CD14-positive monocyte (primary cell): ENCODE measurements at regions not wholly inside any gene's neighbourhood (a gene's known extent, or its start where the extent isn't known, plus 50 kb on each side); places are given as distances from the start of the nearest gene placed in this dataset.
A peak's percentile ranks its signal among the peaks of the same experiment; 100 is the strongest.

Experiments
- DNase-seq, 3 donors: peaks; one replicate each; pipeline ENCODE4 v3.0.0-alpha.2; 2011 to 2022
- H2AFZ ChIP-seq: 2 replicates; pipeline ENCODE4 v1.6.0; 2012; ENCODE audit warnings: mild to moderate bottlenecking, low read depth, low read length, inconsistent platforms; ENCODE audit not compliant: insufficient read depth, poor library complexity, severe bottlenecking
- H3K27ac ChIP-seq, 2 donors: 1 replicate in 1 of 2; 2 replicates in 1 of 2; pipeline ENCODE4 v1.5.1; 2012 to 2013; ENCODE audit warnings: low read length in 2 of 2, control low read depth in 1 of 2, inconsistent platforms in 1 of 2, low read depth in 1 of 2, mild to moderate bottlenecking in 1 of 2
- H3K27me3 ChIP-seq, 2 donors: one replicate each; pipeline versions ENCODE4 v1.6.0 to v1.6.1; 2011 to 2013; ENCODE audit warnings: low read length in 2 of 2; ENCODE audit not compliant: control insufficient read depth in 2 of 2, insufficient read depth in 2 of 2
- H3K36me3 ChIP-seq, 2 donors: replicated peaks in 1 of 2; 1 replicate in 1 of 2; 2 replicates in 1 of 2; pipeline versions ENCODE4 v1.5.1 to v1.6.1; 2012 to 2013; ENCODE audit warnings: low read length in 2 of 2, control low read depth in 1 of 2, inconsistent platforms in 1 of 2, mild to moderate bottlenecking in 1 of 2; ENCODE audit not compliant: insufficient read depth in 2 of 2, control insufficient read depth in 1 of 2
- H3K4me1 ChIP-seq, 2 donors: 1 replicate in 1 of 2; 2 replicates in 1 of 2; pipeline versions ENCODE4 v1.5.1 to v1.6.1; 2012 to 2013; ENCODE audit warnings: low read length in 2 of 2, control low read depth in 1 of 2, inconsistent platforms in 1 of 2, mild to moderate bottlenecking in 1 of 2, moderate library complexity in 1 of 2; ENCODE audit not compliant: insufficient read depth in 2 of 2, control insufficient read depth in 1 of 2
- H3K4me2 ChIP-seq: replicated peaks from 2 replicates; pipeline ENCODE3; 2012; ENCODE audit warnings: low read length, moderate library complexity, mild to moderate bottlenecking; ENCODE audit not compliant: poor library complexity, severe bottlenecking; ENCODE audit errors: extremely low read depth
- H3K4me3 ChIP-seq, 3 experiments: fragments of 200-600 bp in 1 of 3; sonication (generic) in 1 of 3; replicated peaks in 1 of 3; 1 replicate in 2 of 3; 2 replicates in 1 of 3; pipeline ENCODE4 v1.5.1; 2011 to 2013; ENCODE audit warnings: low read length in 3 of 3, mild to moderate bottlenecking in 3 of 3, control low read depth in 2 of 3, low read depth in 2 of 3, inconsistent platforms in 1 of 3, moderate library complexity in 1 of 3
- H3K79me2 ChIP-seq: 2 replicates; pipeline ENCODE4 v1.6.0; 2012; ENCODE audit warnings: mild to moderate bottlenecking, control low read depth, inconsistent platforms, low read length, moderate library complexity; ENCODE audit not compliant: insufficient read depth
- H3K9ac ChIP-seq: 2 replicates; pipeline ENCODE4 v1.6.0; 2017; ENCODE audit warnings: low read length, mild to moderate bottlenecking; ENCODE audit not compliant: insufficient read depth, poor library complexity, severe bottlenecking
- H3K9me3 ChIP-seq, 2 donors: replicated peaks in 1 of 2; 1 replicate in 1 of 2; 2 replicates in 1 of 2; pipeline versions ENCODE4 v1.5.1 to v1.6.1; 2012 to 2013; ENCODE audit warnings: low read length in 2 of 2, control low read depth in 1 of 2; ENCODE audit not compliant: control insufficient read depth in 1 of 2, insufficient read depth in 1 of 2
- H4K20me1 ChIP-seq: 2 replicates; pipeline ENCODE4 v1.6.0; 2012; ENCODE audit warnings: mild to moderate bottlenecking, low read length, control low read depth, moderate library complexity; ENCODE audit not compliant: insufficient read depth
- H3K27ac Mint-ChIP-seq, 7 donors: one replicate each; pipeline ENCODE4 v1.8.0; 2020; ENCODE audit warnings: mild to moderate bottlenecking in 7 of 7, mixed read lengths in 7 of 7, moderate library complexity in 6 of 7, inconsistent platforms in 2 of 7
- H3K27me3 Mint-ChIP-seq, 3 donors: one replicate each; pipeline ENCODE4 v1.8.0; 2021 to 2022; ENCODE audit warnings: low read depth in 3 of 3, mild to moderate bottlenecking in 3 of 3, mixed read lengths in 3 of 3, moderate library complexity in 3 of 3, inconsistent platforms in 1 of 3
- H3K36me3 Mint-ChIP-seq, 2 donors: one replicate each; pipeline ENCODE4 v1.8.0; 2020; ENCODE audit warnings: mixed read lengths in 2 of 2, inconsistent platforms in 1 of 2, mild to moderate bottlenecking in 1 of 2
- H3K4me1 Mint-ChIP-seq: one replicate; pipeline ENCODE4 v1.8.0; 2020; ENCODE audit warnings: mild to moderate bottlenecking, mixed read lengths
- H3K4me3 Mint-ChIP-seq, 2 donors: one replicate each; pipeline ENCODE4 v1.8.0; 2020; ENCODE audit warnings: mild to moderate bottlenecking in 2 of 2, mixed read lengths in 2 of 2, moderate library complexity in 1 of 2
- H3K9me3 Mint-ChIP-seq, 7 donors: one replicate each; pipeline ENCODE4 v1.8.0; 2020 to 2022; ENCODE audit warnings: mixed read lengths in 7 of 7, mild to moderate bottlenecking in 6 of 7, moderate library complexity in 6 of 7, inconsistent platforms in 2 of 7
- WGBS: methylation state at CpG from one replicate; pipeline ENCODE4 v1.1.5; 2013; ENCODE audit warnings: missing lambda C conversion rate; ENCODE audit not compliant: insufficient coverage; 5-methylcytosine and 5-hydroxymethylcytosine counted together
- intact Hi-C, 2 donors: fragments of 100-400 bp; cut with micrococcal nuclease; formaldehyde crosslinking; loops; one replicate each; pipeline versions ENCODE4 v1.15.0 to v1.15.1; 2023
- TF ChIP-seq, protein P1 (sequence below): fragments of 200-600 bp; IDR thresholded peaks from one replicate; pipeline ENCODE4 v1.8.0; 2022; ENCODE audit warnings: antibody characterized with exemption, mild to moderate bottlenecking

DNA sequence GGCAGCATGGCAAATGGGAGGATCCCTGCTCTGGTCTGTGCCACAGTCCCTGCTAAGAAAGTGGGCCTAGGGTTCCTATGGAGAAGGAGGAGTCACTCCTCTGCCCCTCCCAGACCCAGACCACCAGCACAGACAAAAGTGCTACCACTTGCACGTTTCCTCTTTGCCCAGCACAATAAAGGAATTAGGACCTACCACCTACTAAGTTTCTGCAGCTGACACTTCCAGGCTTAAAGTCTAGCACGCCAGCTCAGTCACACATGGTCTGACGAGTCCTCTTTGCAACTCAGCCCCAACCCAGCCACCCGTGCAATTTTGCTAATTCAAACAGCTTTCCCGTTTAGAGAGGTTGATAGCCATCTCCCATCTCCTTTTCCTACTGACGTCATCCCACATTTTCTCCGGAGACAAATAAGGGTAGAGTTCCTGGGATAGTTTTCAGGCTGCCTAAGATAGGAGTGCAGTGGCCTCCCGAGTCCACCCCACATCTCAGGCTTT is 66.2 kb upstream of the PTGR2 start:
- 3% methylated on average over 3 of the region's 8 CpGs for WGBS
- H3K4me1 Mint-ChIP-seq: peaks cover 69% of the 10 kb centered on the region
- no peaks in the 10 kb centered on the region for H3K9me3 Mint-ChIP-seq
- Histone ChIP-seq H3K27me3 (no peaks in the 10 kb centered on the region), H3K4me2 (peak overlapping the region; percentile 93), H3K9ac (peak overlapping the region; percentile 86), H3K27ac (peak overlapping the region; percentile 69 to 95), H3K4me3 (peak overlapping the region; percentile 49 to 81 (median 79)), H2AFZ (peak overlapping the region; percentile 93), H3K4me1 (peaks cover 49 to 63% of the 10 kb centered on the region in 2 donors), H3K79me2 (peaks cover 68% of the 10 kb centered on the region), H4K20me1 (peaks cover 53% of the 10 kb centered on the region), H3K9me3 (no peaks in the 10 kb centered on the region), H3K36me3 (peaks cover 2 to 3% of the 10 kb centered on the region in 2 donors)
- H3K36me3 Mint-ChIP-seq: peaks cover 9 to 13% of the 10 kb centered on the region in 2 donors
- peak overlapping the region; percentile 85 to 92 for H3K4me3 Mint-ChIP-seq
- DNase-seq: peak; percentile 55 to 65 (median 56)
- intact Hi-C loops: loop anchor here (5.0 kb wide), 2 partner anchors 42 to 43 kb away; no protein-coding TSS in a partner anchor
- TF ChIP-seq, protein P1, sequence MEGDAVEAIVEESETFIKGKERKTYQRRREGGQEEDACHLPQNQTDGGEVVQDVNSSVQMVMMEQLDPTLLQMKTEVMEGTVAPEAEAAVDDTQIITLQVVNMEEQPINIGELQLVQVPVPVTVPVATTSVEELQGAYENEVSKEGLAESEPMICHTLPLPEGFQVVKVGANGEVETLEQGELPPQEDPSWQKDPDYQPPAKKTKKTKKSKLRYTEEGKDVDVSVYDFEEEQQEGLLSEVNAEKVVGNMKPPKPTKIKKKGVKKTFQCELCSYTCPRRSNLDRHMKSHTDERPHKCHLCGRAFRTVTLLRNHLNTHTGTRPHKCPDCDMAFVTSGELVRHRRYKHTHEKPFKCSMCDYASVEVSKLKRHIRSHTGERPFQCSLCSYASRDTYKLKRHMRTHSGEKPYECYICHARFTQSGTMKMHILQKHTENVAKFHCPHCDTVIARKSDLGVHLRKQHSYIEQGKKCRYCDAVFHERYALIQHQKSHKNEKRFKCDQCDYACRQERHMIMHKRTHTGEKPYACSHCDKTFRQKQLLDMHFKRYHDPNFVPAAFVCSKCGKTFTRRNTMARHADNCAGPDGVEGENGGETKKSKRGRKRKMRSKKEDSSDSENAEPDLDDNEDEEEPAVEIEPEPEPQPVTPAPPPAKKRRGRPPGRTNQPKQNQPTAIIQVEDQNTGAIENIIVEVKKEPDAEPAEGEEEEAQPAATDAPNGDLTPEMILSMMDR: no peak
- peak overlapping the region; percentile 93 to 96 (median 95) for H3K27ac Mint-ChIP-seq
- peaks cover 0 to 3% (median 2%) of the 10 kb centered on the region in 3 donors for H3K27me3 Mint-ChIP-seq

DNA sequence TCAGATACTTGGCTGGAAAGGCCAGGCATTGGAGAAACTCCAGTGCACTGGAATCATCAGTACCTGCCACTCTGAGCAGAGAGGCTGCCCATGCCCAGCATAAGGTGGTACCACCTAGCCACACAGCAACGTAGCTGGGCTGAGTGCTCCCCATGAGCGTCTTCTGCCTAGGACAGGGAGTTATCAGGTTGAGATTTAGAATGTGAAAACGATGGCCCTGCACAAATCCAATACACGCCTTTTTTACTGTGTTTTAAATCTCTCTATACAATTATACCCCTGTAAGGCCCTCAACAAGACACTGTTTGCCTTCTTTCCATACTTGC is 66.7 kb upstream of the PTGR2 start:
- H2AFZ ChIP-seq: no peak overlapping the region
- H3K79me2 ChIP-seq: peaks cover 72% of the 10 kb centered on the region
- peak overlapping the region; percentile 93 for H3K4me2 ChIP-seq
- peaks cover 49 to 63% of the 10 kb centered on the region in 2 donors for H3K4me1 ChIP-seq
- no peaks in the 10 kb centered on the region for H3K9me3 ChIP-seq
- Mint-ChIP-seq H3K4me1 (peaks cover 68% of the 10 kb centered on the region), H3K4me3 (peak overlapping the region; percentile 85 to 92), H3K9me3 (no peaks in the 10 kb centered on the region), H3K27me3 (peaks cover 0 to 3% (median 0%) of the 10 kb centered on the region in 3 donors), H3K36me3 (peaks cover 13 to 17% of the 10 kb centered on the region in 2 donors), H3K27ac (peak overlapping the region; percentile 93 to 96 (median 95))
- peaks cover 3 to 6% of the 10 kb centered on the region in 2 donors for H3K36me3 ChIP-seq
- TF ChIP-seq, protein P1: no peak
- peak overlapping the region; percentile 69 to 95 for H3K27ac ChIP-seq
- H3K27me3 ChIP-seq: no peaks in the 10 kb centered on the region
- H3K4me3 ChIP-seq: peak overlapping the region in 2 of 3 experiments; percentile 79 to 81
- peak overlapping the region; percentile 25 for H3K9ac ChIP-seq
- intact Hi-C loops: loop anchor here (5.0 kb wide), 2 partner anchors 42 to 43 kb away; no protein-coding TSS in a partner anchor
- H4K20me1 ChIP-seq: peaks cover 58% of the 10 kb centered on the region
- DNase-seq: no peak
- no CpG with 5 or more reads among the region's 4 CpGs for WGBS
